CD8-positive, alpha-beta memory T cell (primary cell): ENCODE measurements at regions not wholly inside any gene's neighbourhood (a gene's known extent, or its start where the extent isn't known, plus 50 kb on each side); places are given as distances from the start of the nearest gene placed in this dataset.

ENCODE experiments used
- CTCF ChIA-PET: fragments of 350-600 bp; sonication (Branson Sonifier 250); formaldehyde crosslinking; loops from one replicate; lab custom pipeline; 2021; ENCODE audit warnings: antibody characterized with exemption; lab: Charles Lee
- POLR2A ChIA-PET: fragments of 350-600 bp; sonication (Branson Sonifier 250); formaldehyde crosslinking; loops from one replicate; lab custom pipeline; 2021; ENCODE audit warnings: antibody characterized with exemption; lab: Charles Lee
- DNase-seq, 5 donors: peaks; one replicate each; pipeline versions ENCODE4 v3.0.0 to v3.0.0-alpha.2; 2020 to 2022; ENCODE audit warnings: mixed read lengths in 1 of 5
- H3K27ac ChIP-seq: one replicate; pipeline ENCODE4 v1.7.0; 2013; ENCODE audit warnings: low read depth, mild to moderate bottlenecking, low read length, moderate library complexity
- H3K27me3 ChIP-seq: 2 replicates; pipeline ENCODE4 v1.7.0; 2013; ENCODE audit warnings: low read length, mild to moderate bottlenecking; ENCODE audit not compliant: insufficient read depth, poor library complexity, severe bottlenecking
- H3K36me3 ChIP-seq: 2 replicates; pipeline ENCODE4 v1.7.0; 2013; ENCODE audit warnings: mild to moderate bottlenecking, low read length, moderate library complexity; ENCODE audit not compliant: insufficient read depth
- H3K4me1 ChIP-seq: 2 replicates; pipeline ENCODE4 v1.7.0; 2013; ENCODE audit warnings: mild to moderate bottlenecking, low read length, moderate library complexity; ENCODE audit not compliant: insufficient read depth
- H3K4me3 ChIP-seq: 2 replicates; pipeline ENCODE4 v1.7.0; 2013; ENCODE audit warnings: mild to moderate bottlenecking, low read length
- H3K9me3 ChIP-seq: 2 replicates; pipeline ENCODE4 v1.7.0; 2013; ENCODE audit warnings: mild to moderate bottlenecking, low read length
- H3K27ac Mint-ChIP-seq, 8 donors: one replicate each; pipeline ENCODE4 v1.8.0; 2020 to 2021; ENCODE audit warnings: mixed read lengths in 8 of 8, mild to moderate bottlenecking in 6 of 8, inconsistent platforms in 3 of 8, moderate library complexity in 3 of 8
- H3K27me3 Mint-ChIP-seq, 2 donors: one replicate each; pipeline ENCODE4 v1.8.0; 2020 to 2021; ENCODE audit warnings: mixed read lengths in 2 of 2, mild to moderate bottlenecking in 1 of 2, moderate library complexity in 1 of 2
- H3K36me3 Mint-ChIP-seq, 3 donors: one replicate each; pipeline ENCODE4 v1.8.0; 2020 to 2021; ENCODE audit warnings: mixed read lengths in 3 of 3, inconsistent platforms in 1 of 3, mild to moderate bottlenecking in 1 of 3
- H3K4me1 Mint-ChIP-seq, 3 donors: one replicate each; pipeline ENCODE4 v1.8.0; 2020 to 2021; ENCODE audit warnings: mixed read lengths in 3 of 3, inconsistent platforms in 1 of 3, mild to moderate bottlenecking in 1 of 3
- H3K4me3 Mint-ChIP-seq, 7 donors: one replicate each; pipeline ENCODE4 v1.8.0; 2020 to 2021; ENCODE audit warnings: mixed read lengths in 7 of 7, mild to moderate bottlenecking in 6 of 7, moderate library complexity in 4 of 7, inconsistent platforms in 2 of 7
- H3K9me3 Mint-ChIP-seq, 5 donors: one replicate each; pipeline ENCODE4 v1.8.0; 2020 to 2022; ENCODE audit warnings: mixed read lengths in 5 of 5, mild to moderate bottlenecking in 3 of 5, moderate library complexity in 2 of 5, inconsistent platforms in 1 of 5

DNA sequence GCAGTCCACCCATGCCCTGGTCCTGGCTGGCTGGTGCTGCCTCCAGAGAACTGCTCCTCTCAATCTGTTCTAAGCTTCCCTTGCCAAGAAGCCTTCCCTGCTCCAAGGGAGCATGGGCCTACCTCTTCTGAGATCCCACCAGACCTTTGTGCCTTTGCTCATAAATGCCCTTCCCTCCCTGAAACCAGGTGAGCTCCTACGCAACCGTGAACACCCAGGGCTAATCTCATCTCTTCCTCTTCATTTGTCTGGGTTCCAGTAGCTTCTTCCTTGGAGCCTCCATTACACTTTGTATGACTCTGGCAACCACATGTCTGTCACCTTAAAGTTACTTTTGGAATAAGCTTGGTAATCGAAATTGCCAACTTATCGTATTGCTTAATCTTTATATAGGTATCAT, 270.6 kb downstream of the PBX3 start:
- Mint-ChIP-seq H3K4me3 (no peak overlapping the region), H3K9me3 (no peaks in the 10 kb centered on the region), H3K27me3 (peaks cover 0 to 18% of the 10 kb centered on the region in 2 donors), H3K36me3 (no peaks in the 10 kb centered on the region), H3K4me1 (no peaks in the 10 kb centered on the region), H3K27ac (no peak overlapping the region)
- Histone ChIP-seq H3K27ac (no peak overlapping the region), H3K9me3 (no peaks in the 10 kb centered on the region), H3K4me3 (no peak overlapping the region), H3K4me1 (no peaks in the 10 kb centered on the region), H3K36me3 (no peaks in the 10 kb centered on the region), H3K27me3 (no peaks in the 10 kb centered on the region)
- CTCF ChIA-PET = no interaction called here
- POLR2A ChIA-PET = interaction anchor here (0.5 kb wide), 1 partner anchor 141 kb away, joined by 3 read pairs; no protein-coding TSS in a partner anchor
- no peak for DNase-seq

DNA sequence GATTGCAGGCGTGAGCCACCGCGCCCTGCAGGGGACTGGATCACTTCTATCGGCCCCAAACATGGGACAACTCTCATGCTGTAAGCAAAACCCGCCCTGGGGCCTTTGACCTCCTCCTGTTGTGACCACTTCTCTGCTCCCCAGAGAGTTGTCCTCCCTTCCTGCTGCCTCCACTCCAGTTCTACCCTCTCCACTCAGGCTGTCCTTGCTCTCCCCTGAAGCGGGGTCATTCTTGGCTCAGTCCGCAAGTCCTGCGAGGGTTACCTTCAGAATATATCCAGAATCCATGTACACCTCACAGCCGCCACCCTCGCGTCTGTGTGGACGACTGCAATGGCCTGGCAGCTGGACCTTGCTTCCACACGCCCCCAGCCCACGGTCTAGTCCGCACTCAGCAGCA, 273.7 kb downstream of the PBX3 start:
- H3K4me3 ChIP-seq = no peak overlapping the region
- no peak overlapping the region for H3K27ac ChIP-seq
- Mint-ChIP-seq H3K36me3 (no peaks in the 10 kb centered on the region), H3K4me1 (no peaks in the 10 kb centered on the region), H3K27ac (no peak overlapping the region), H3K4me3 (no peak overlapping the region), H3K27me3 (peaks cover 0 to 7% of the 10 kb centered on the region in 2 donors), H3K9me3 (no peaks in the 10 kb centered on the region)
- no peaks in the 10 kb centered on the region for H3K9me3 ChIP-seq
- CTCF ChIA-PET = no interaction called here
- POLR2A ChIA-PET = no interaction called here
- DNase-seq = no peak
- no peaks in the 10 kb centered on the region for H3K36me3 ChIP-seq
- H3K27me3 ChIP-seq = no peaks in the 10 kb centered on the region
- no peaks in the 10 kb centered on the region for H3K4me1 ChIP-seq

DNA sequence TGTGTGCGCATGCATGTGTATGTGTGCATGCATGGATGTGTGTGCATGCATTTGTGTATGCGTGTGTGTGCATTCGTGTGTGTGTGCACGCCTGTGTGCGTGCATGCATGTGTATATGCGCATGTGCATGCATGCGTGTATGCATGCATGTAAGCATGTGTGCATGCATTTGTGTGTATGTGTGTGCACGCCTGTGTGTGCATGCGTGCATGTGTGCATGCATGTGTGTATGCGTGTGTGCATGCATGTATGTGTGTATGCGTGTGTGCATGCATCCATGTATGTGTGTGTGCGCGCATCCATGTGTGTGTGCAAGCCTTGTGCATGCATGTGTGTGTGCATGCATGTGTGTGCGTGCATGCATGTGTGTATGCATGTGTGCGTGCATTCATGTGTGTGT, 276.8 kb downstream of the PBX3 start:
- no peaks in the 10 kb centered on the region for H3K4me1 ChIP-seq
- DNase-seq = no peak
- H3K4me3 Mint-ChIP-seq = no peak overlapping the region
- no peaks in the 10 kb centered on the region for H3K27me3 ChIP-seq
- CTCF ChIA-PET = no interaction called here
- H3K36me3 ChIP-seq = no peaks in the 10 kb centered on the region
- H3K9me3 ChIP-seq = no peaks in the 10 kb centered on the region
- no peaks in the 10 kb centered on the region for H3K36me3 Mint-ChIP-seq
- H3K27ac ChIP-seq = no peak overlapping the region
- POLR2A ChIA-PET = no interaction called here
- no peak overlapping the region for H3K4me3 ChIP-seq
- no peaks in the 10 kb centered on the region for H3K9me3 Mint-ChIP-seq
- peaks cover 0 to 4% (median 0%) of the 10 kb centered on the region in 3 donors for H3K4me1 Mint-ChIP-seq
- no peak overlapping the region for H3K27ac Mint-ChIP-seq
- peaks cover 3 to 7% of the 10 kb centered on the region in 2 donors for H3K27me3 Mint-ChIP-seq

DNA sequence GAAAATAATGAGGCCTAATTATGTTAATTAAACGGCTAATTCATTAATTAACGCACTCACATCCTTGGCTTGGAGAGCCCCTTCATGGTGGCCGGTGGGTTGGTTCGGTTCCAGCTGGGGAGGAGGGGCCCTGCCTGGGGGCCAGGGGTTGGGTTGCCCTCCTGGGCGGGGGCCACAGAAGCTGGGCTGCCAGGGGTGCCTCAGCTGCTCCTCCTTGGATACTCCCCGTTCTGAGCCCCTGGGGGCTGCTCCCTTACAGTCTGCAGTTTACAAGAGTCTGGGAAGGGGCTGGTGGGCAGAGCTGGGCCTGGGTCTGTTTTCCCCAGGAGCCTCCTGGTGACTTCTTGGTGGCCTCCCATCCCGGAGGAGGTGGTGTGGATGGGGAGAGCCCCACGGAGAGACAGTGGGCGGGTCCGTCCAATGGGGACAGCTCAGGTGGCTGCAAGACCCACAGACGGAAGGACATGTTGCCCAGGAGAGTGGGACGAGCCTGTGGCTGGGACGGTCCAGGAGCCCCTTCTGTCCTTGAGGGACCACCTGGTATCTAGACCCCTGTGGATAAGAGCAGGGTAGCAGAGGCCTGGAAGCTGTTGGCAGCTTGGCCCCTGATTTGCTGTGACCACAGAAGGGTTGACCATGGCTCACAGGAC, 277.5 kb downstream of the PBX3 start:
- no peak for DNase-seq
- Histone ChIP-seq H3K27me3 (no peaks in the 10 kb centered on the region), H3K4me1 (no peaks in the 10 kb centered on the region), H3K9me3 (no peaks in the 10 kb centered on the region), H3K27ac (no peak overlapping the region), H3K4me3 (no peak overlapping the region), H3K36me3 (no peaks in the 10 kb centered on the region)
- no peak overlapping the region for H3K4me3 Mint-ChIP-seq
- peaks cover 0 to 4% (median 0%) of the 10 kb centered on the region in 3 donors for H3K4me1 Mint-ChIP-seq
- H3K36me3 Mint-ChIP-seq = no peaks in the 10 kb centered on the region
- H3K27me3 Mint-ChIP-seq = peaks cover 3 to 7% of the 10 kb centered on the region in 2 donors
- H3K27ac Mint-ChIP-seq = no peak overlapping the region
- no peaks in the 10 kb centered on the region for H3K9me3 Mint-ChIP-seq
- ChIA-PET POLR2A (no interaction called here), CTCF (no interaction called here)

DNA sequence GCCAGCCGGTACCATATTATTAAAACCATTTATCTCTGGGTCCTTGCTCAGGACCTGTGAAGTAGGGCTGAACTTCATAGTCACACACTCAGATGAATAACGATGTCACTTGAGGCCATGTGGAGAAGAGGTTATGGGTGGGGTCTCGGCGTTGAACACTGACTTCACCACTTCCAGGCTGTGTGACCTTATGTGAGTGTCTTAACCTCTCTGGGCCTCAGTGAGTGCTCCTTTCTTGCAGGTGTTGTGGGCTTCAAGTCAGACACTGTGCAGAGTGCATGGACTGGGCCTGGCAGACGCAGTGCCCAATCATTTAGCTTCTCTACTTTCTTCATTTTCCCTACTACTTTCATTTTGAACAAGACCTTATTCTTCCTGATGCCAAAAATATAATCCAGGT, 278.8 kb downstream of the PBX3 start:
- Histone ChIP-seq H3K4me3 (no peak overlapping the region), H3K36me3 (no peaks in the 10 kb centered on the region), H3K9me3 (no peaks in the 10 kb centered on the region), H3K27ac (no peak overlapping the region), H3K27me3 (no peaks in the 10 kb centered on the region), H3K4me1 (no peaks in the 10 kb centered on the region)
- H3K9me3 Mint-ChIP-seq = no peaks in the 10 kb centered on the region
- CTCF ChIA-PET = interaction anchor here (1.4 kb wide), 1 partner anchor 618 kb away, joined by 3 read pairs; no protein-coding TSS in a partner anchor
- no peaks in the 10 kb centered on the region for H3K36me3 Mint-ChIP-seq
- DNase-seq = no peak
- no peak overlapping the region for H3K27ac Mint-ChIP-seq
- H3K4me3 Mint-ChIP-seq = no peak overlapping the region
- peaks cover 3 to 7% of the 10 kb centered on the region in 2 donors for H3K27me3 Mint-ChIP-seq
- H3K4me1 Mint-ChIP-seq = peaks cover 0 to 4% (median 0%) of the 10 kb centered on the region in 3 donors
- POLR2A ChIA-PET = no interaction called here

DNA sequence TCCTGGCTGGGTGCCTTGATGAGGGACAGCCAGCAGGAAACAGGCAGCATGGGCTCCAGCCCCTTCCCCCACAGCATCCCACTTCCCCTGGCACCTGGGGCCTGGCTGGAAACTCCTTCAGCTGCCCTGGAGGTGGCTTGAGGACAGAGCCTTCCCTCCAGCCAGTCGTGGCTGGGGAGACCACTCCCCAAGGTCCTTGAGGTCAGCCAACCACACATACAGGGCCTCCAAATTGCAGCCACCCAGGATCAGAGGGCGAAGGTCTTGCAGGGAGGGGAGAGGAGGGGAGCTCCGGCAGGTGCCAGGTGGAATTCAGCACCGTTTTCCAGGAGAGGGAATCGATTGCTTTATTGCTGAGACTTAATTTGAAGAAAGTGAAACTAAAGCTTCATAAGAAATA, 280.4 kb downstream of the PBX3 start:
- Mint-ChIP-seq H3K9me3 (no peaks in the 10 kb centered on the region), H3K27me3 (peaks cover 5 to 17% of the 10 kb centered on the region in 2 donors), H3K27ac (peak overlapping the region in 1 of 8 donors; percentile 71), H3K4me1 (peaks cover 0 to 4% (median 0%) of the 10 kb centered on the region in 3 donors), H3K36me3 (peaks cover 0 to 6% (median 0%) of the 10 kb centered on the region in 3 donors), H3K4me3 (no peak overlapping the region)
- DNase-seq = no peak
- H3K4me3 ChIP-seq = no peak overlapping the region
- no peaks in the 10 kb centered on the region for H3K9me3 ChIP-seq
- H3K27me3 ChIP-seq = no peaks in the 10 kb centered on the region
- POLR2A ChIA-PET = no interaction called here
- H3K36me3 ChIP-seq = no peaks in the 10 kb centered on the region
- no peak overlapping the region for H3K27ac ChIP-seq
- CTCF ChIA-PET = interaction anchor here (1.4 kb wide), 1 partner anchor 42 kb away, joined by 3 read pairs; no protein-coding TSS in a partner anchor
- no peaks in the 10 kb centered on the region for H3K4me1 ChIP-seq

DNA sequence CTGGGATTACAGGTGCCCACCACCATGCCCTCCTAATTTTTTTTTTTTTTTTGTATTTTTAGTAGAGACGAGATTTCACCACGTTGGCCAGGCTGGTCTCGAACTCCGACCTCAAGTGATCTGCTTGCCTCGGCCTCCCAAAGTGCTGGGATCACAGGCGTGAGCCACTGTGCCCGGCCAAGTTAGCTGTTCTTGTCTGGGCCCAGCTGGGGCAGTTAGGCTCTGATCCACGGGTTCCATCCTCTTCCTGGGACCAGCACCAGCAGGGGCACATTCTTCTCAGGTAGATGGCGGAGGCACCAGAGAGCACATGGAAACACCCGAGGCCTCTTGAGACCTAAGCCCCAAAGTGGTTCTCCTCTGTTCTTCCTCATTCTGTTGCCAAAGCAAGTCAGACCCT, 281.6 kb downstream of the PBX3 start:
- Mint-ChIP-seq H3K36me3 (peaks cover 0 to 6% (median 0%) of the 10 kb centered on the region in 3 donors), H3K9me3 (no peaks in the 10 kb centered on the region), H3K27me3 (peaks cover 5 to 24% of the 10 kb centered on the region in 2 donors), H3K4me1 (peaks cover 0 to 4% (median 0%) of the 10 kb centered on the region in 3 donors), H3K27ac (no peak overlapping the region), H3K4me3 (no peak overlapping the region)
- Histone ChIP-seq H3K9me3 (no peaks in the 10 kb centered on the region), H3K4me1 (no peaks in the 10 kb centered on the region), H3K36me3 (no peaks in the 10 kb centered on the region), H3K4me3 (no peak overlapping the region), H3K27ac (no peak overlapping the region), H3K27me3 (no peaks in the 10 kb centered on the region)
- CTCF ChIA-PET = interaction anchor here (1.1 to 1.4 kb wide), 2 partner anchors 9 to 41 kb away, joined by 3 read pairs; no protein-coding TSS in a partner anchor
- POLR2A ChIA-PET = no interaction called here
- DNase-seq = no peak

DNA sequence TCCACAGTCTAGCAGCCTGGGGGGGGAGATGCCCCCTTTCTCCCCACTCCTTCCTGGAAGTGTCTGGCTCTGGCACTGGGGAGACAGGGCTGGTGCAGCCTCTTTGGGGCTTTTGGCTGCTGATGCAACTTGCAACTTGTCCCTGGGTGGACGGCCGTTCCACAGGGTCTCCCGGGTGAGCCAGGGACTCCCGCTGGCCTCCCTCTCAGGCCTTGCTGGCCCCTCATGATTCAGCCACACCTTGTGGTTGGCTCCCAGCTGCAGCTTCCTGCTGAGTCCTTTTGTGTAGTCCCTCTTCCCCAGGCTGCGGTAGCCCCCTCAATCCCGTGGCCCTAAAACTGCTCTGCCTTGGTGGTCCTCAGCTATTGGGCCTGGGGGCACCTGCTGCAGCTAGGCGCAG, 283.5 kb downstream of the PBX3 start:
- H3K27ac Mint-ChIP-seq = no peak overlapping the region
- POLR2A ChIA-PET = no interaction called here
- peaks cover 0 to 6% (median 0%) of the 10 kb centered on the region in 3 donors for H3K36me3 Mint-ChIP-seq

More for the DNA sequence above, 283.5 kb downstream of the PBX3 start:
- Mint-ChIP-seq H3K4me1 (peaks cover 0 to 4% (median 0%) of the 10 kb centered on the region in 3 donors), H3K27me3 (peaks cover 5 to 39% of the 10 kb centered on the region in 2 donors), H3K4me3 (no peak overlapping the region), H3K9me3 (no peaks in the 10 kb centered on the region)
- H3K4me3 ChIP-seq = no peak overlapping the region
- H3K4me1 ChIP-seq = no peaks in the 10 kb centered on the region
- H3K36me3 ChIP-seq = no peaks in the 10 kb centered on the region
- CTCF ChIA-PET = no interaction called here
- H3K9me3 ChIP-seq = no peaks in the 10 kb centered on the region
- no peak for DNase-seq
- no peak overlapping the region for H3K27ac ChIP-seq
- no peaks in the 10 kb centered on the region for H3K27me3 ChIP-seq
